ENCODE measurements at regions not wholly inside any gene's neighbourhood (a gene's known extent, or its start where the extent isn't known, plus 50 kb on each side); places are given as distances from the start of the nearest gene placed in this dataset.

GRCh38 chr10:94192974-94193373 is 169.8 kb downstream of the NOC3L start:
- peak; percentile 35 for DNase-seq (ENCODE audit: low read depth)

DNA sequence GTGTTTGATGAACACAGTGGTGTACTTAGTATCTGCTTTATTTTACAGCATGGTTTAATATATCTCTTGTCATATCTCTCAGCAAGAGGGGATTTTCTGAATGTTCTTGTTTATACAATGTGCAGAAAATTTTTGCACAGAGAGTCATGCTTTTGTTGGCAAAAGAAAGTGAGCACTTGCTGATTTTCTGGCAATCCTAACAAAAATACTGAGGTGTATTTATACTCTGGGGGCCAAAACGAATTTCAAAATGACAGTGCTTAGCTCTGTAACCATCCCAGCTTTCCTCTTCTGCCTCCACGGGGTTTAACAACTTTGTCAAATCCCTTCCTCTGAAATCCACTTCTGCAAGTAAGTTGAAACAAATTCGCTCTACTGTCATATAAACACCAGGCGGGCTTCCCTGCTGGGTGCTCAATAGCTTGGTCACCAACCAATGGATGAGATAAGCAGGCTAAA is 169.2 kb downstream of the NOC3L start:
- peak; percentile 85 for DNase-seq (ENCODE audit: low read depth)

DNA sequence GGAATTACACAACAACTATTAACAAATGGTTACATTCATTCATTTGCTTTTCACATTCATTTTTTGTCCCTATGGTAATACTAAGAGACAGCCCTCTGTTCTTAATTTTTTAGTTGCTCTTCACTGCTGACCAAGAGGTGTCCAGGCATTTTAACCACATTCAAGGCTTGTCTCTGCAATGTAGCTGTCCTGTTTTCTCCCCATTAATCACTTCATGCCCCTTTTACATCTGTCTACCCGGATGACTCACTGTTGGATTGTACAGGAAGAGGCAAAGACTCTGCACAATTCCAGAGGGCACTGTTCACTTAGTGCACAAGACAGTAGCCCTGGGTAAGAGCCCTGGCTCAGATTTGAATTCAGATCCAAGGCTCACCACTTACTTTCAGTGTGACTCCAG is 168.5 kb downstream of the NOC3L start:
- peak; percentile 85 for DNase-seq (ENCODE audit: low read depth)

- DNase-seq (ENCODE audit: low read depth) = no peak
These were observed 165.5 kb downstream of the NOC3L start for GRCh38 chr10:94197241-94197640.

GRCh38 chr10:94198324-94198723 is 164.4 kb downstream of the NOC3L start:
- DNase-seq (ENCODE audit: low read depth) = no peak

GRCh38 chr10:94199565-94199964 is 163.2 kb downstream of the NOC3L start:
- DNase-seq (ENCODE audit: low read depth) = peak; percentile 56

GRCh38 chr10:94200146-94200837 is 162.4 kb downstream of the NOC3L start:
- no peak for DNase-seq (ENCODE audit: low read depth)

- DNase-seq (ENCODE audit: low read depth) = peak; percentile 46
These were observed 157.3 kb downstream of the NOC3L start for GRCh38 chr10:94205396-94205831.

DNA sequence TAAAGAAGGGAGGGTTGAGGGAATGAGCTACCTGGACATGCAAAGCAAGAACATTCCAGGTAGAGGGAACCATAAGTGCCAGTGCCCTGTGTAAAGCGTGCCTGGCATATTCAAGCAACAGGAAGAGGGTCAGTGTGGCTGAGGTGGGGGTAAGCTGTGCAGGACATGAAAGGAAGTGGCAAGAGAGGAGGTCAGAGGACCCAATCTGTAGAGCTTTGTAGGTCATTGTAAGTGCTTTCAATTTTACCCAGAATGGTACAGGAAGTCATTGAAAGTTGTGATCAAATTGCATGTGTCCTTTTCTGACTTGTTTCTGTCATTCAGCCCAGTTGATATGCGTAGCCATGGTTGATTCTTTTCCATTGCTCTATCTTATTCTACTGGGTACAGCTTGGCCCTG is 156.6 kb downstream of the NOC3L start:
- no peak for DNase-seq (ENCODE audit: low read depth)

DNA sequence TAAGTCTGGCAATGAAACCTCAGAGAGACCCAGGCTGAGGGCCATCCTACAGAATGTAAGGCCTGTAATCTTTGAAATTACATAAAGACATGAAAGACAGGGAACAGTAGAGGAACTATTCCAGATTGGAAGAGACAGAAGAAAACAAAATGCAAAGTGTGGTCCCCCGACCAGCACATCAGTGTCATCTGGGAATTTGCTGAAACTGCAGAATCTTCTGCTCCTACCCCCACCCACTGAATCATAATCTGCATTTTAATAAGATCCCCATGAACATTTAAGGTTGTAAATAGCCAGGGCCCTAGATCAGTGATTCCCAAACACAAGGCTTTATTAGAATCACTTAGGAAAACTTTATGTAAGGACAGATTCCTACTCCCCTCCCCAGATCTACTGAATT is 154.4 kb downstream of the NOC3L start:
- DNase-seq (ENCODE audit: low read depth) = no peak

DNA sequence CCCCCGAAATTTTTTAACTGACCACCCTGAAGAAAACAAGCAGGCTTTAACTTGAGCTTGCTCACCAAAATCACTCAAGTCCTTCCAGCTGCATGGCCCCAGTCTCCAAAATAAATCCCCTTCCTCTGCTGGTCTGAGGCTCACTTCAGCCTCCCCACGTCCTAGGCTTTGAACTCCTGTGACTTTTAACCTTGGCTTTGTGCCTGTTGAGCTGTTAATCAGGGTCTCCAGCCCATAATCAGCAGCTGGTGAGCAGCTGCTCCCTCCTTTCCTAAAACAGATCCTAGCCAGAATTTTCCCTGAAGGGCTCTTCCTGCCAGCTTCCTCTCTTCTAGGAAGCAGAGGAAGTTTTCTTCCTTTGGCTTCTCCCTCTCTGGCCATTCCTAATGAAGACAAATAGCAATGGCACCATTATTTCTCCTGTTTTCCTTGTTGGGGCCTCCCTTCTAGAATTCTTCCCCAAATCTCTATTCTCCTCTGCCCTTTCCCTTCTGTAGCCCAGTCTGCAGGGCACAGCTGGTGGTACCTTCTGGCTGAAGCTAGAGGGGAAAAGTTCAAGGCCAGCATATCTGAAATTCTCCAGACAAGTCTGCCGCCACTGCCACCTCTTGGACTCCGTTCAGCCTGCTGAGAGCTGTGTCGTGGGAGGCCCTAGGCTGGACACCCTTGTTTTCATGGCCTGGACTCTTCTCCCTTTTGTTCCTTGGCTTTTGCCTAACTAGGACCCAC is 152.1 kb downstream of the NOC3L start:
- no peak for DNase-seq (ENCODE audit: low read depth)

DNA sequence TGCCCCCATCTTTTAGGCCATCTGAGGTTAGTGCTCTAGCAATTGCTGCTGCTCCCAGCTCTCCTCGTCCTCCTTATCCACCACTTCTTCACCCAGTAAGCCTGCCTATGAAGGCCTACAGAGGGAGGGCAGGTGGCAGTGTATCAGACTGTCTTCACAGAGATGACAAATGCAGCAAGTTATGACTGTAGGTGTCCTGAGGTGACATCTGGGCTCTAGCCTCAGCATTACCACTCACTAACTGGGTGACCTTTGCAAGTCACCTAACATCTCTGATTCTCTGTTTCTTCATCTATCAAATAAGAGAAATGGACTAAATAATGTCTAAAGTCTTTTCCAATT is 151.6 kb downstream of the NOC3L start:
- no peak for DNase-seq (ENCODE audit: low read depth)

DNA sequence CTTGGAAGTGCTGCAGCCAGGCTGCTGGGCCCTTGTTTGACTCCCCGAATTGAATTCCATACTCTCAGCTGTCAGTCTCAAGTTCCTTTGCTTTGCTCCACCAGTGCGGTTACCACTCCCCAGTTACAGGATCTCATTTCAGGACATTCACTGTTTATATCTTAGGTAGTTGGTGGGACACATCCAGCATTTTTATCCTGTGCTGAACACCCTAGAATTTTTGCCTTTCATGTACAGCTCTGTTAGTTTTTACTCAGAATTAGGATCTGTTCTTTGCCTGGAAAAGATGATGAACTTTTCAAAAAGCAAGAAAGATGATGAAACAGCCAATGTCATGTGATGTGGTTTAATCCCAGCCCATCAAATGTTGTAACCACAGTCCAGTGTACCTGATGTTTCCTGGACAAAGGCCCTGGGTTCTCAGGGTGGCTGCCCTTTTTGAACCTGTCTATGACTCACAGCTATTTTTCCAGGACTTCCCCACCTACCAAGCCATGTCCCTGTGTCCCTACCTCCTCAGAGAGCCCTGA is 149.7 kb downstream of the NOC3L start:
- DNase-seq (ENCODE audit: low read depth) = no peak

GRCh38 chr10:94213980-94214379 is 148.8 kb downstream of the NOC3L start:
- no peak for DNase-seq (ENCODE audit: low read depth)

- DNase-seq (ENCODE audit: low read depth) = no peak
These were observed 148.3 kb downstream of the NOC3L start for GRCh38 chr10:94214481-94214893.

- no peak for DNase-seq (ENCODE audit: low read depth)
These were observed 146.5 kb downstream of the NOC3L start for GRCh38 chr10:94216201-94216600.

GRCh38 chr10:94217411-94217810 is 145.3 kb downstream of the NOC3L start:
- DNase-seq (ENCODE audit: low read depth) = peak; percentile 45

GRCh38 chr10:94218493-94219183 is 144.1 kb downstream of the NOC3L start:
- DNase-seq (ENCODE audit: low read depth) = peak; percentile 64

DNA sequence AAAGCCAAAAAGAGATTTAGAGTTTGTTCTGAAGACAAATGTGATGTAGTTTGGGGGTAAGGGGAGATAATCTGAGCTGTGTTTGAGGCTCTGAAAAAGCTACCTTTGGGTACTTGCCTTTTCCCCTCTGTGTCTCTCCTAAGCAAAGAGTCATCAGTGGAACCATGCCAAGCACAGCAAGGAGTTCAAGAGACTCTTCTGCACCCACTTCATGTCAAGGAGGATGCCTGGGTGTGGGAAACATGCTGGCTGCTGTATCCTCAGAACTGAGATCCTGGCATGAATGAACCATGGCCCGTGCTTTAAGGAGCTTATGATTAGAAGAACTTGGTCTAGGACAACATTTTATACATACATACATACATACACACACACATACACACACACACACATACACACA is 142.9 kb downstream of the NOC3L start:
- DNase-seq (ENCODE audit: low read depth) = peak; percentile 70

GRCh38 chr10:94220717-94221116 is 142.0 kb downstream of the NOC3L start:
- no peak for DNase-seq (ENCODE audit: low read depth)

- DNase-seq (ENCODE audit: low read depth) = no peak
These were observed 138.9 kb downstream of the NOC3L start for GRCh38 chr10:94223702-94224370.

DNA sequence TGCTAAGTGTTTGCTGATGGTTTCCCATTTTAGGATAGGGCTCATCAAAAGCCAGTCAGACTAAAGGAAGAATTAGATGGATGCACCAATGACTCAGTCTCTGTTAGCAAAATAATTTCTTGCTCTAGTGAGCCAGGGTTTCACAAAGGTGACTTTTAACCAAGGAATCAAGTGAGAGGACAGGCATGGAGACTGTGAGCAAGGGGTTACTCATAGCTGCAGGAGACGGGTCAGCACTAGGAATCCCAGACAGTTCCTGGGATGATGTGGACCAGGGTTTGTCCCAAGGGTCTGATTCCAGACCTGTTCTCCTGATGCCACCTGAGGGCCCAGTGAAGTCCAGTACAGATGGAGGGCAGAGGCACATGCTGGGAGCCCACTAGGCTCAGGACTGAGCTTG is 138.1 kb downstream of the NOC3L start:
- peak; percentile 68 for DNase-seq (ENCODE audit: low read depth)

Measured in EH (cell line).